Activated CD8-positive, alpha-beta memory T cell treated with anti-CD3 and anti-CD28 coated beads for 48 hours (primary cell): ENCODE measurements at regions not wholly inside any gene's neighbourhood (a gene's known extent, or its start where the extent isn't known, plus 50 kb on each side); places are given as distances from the start of the nearest gene placed in this dataset.
A peak's percentile ranks its signal among the peaks of the same experiment; 100 is the strongest.

Source experiments
- DNase-seq, 3 experiments: peaks; one replicate each; pipeline ENCODE4 v3.0.0-alpha.2; 2020; ENCODE audit warnings: low read depth in 2 of 3, low spot score in 2 of 3

DNA sequence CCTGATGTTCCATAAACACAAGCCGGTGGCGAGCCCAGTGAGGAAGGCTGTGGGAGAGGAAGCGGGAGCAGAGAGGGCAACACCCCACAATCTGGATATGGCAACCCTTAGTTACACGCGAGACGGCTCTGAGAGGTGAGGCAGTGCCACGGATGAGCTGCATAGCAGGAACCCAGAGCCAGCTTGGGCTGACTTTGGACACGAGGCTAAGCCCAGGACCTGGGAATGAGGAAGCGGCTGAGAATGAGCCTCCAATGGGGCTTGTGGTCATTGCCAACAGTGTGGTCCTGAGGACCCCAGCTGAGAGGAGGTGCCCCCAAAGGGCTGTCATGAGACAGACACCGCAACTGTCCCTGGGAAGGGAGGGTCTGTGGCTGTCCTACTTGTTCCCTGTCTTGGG is 160.0 kb upstream of the SMIM23 start:
- DNase-seq: no peak

GRCh38 chr5:171627936-171628632 is 157.5 kb upstream of the SMIM23 start:
- DNase-seq: no peak

GRCh38 chr5:171628633-171628974 is 157.0 kb upstream of the SMIM23 start:
- DNase-seq: no peak

GRCh38 chr5:171629221-171629620 is 156.4 kb upstream of the SMIM23 start:
- no peak for DNase-seq

DNA sequence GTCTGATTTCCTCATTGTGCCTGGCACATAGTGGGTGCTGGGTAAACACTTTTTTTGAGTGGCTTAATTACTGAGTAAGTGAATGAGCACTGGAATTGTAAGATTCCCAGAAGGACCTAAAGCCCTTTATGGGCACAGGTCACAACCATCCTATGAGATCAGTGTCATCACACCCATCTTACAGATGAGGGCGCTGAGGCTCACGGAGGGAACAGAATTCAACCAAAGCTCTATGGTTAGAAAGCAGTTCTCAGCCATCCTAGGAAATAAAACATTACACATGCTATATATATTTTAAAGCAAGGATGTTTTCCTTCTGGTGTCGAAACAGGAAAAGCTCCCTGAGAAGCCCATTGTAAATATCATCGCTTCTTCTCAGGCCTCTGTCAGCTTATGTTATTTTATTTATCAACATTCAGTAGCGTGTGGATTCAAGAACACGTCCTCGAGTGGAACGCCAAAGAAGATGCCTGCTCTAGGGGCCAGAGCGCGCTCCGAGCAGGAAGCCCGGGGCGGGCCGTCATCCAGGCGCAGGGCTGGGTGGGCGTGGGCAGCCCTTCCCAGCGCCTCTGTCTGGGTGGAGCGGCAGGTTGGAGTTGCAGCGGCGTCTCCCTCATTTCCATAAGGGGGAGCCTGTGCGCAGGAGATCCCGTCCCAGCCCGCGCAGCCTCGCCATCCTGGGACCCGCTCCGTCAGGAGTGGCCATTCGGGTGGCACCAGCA is 155.8 kb upstream of the SMIM23 start:
- DNase-seq: peak in 1 of 3 experiments; percentile 2

- DNase-seq: no peak
Measured at GRCh38 chr5:171630350-171631065, 155.1 kb upstream of the SMIM23 start.

- DNase-seq: no peak
Measured at GRCh38 chr5:171632616-171633015, 153.0 kb upstream of the SMIM23 start.

GRCh38 chr5:171633776-171634470 is 151.7 kb upstream of the SMIM23 start:
- DNase-seq: no peak

DNA sequence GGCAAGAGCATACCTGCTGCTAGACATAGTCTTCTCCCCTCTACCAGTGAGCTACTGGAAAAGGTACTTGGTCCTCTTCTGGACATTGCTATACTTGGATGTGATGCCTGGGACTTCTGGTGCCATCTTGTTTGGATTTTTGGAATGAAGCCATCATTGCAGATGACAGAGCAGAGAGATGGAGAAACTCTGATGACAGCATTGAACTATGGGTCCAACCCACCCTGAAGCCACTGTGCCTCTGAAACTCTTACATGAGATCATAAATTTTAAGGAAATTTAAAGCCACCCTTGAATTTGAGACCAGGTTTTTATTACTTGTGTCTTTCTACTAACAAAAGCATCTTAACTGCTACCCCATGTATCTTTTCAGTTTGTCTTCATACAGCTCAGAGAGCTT is 151.1 kb upstream of the SMIM23 start:
- no peak for DNase-seq

DNA sequence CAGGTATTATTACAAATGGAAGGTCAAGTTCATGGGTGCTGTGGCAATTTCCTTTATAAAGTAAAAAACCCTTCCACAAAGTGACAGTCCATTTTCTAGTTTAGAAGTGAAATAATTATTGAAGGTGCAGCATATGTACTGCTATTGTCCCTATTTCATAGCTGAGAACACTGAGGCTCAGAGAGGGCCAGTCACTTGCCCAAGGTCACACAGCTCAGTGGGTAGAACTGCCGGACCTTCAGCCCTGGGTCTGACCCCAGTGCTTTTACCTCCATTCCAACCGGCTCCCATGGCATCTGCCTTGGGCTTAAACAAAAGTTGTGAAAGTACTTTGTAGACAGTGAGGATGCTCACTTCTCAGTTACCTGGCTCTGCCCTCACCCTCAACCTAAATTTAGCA is 150.6 kb upstream of the SMIM23 start:
- no peak for DNase-seq

- no peak for DNase-seq
Measured at GRCh38 chr5:171635561-171636245, 149.9 kb upstream of the SMIM23 start.

GRCh38 chr5:171637811-171638210 is 147.8 kb upstream of the SMIM23 start:
- no peak for DNase-seq

DNA sequence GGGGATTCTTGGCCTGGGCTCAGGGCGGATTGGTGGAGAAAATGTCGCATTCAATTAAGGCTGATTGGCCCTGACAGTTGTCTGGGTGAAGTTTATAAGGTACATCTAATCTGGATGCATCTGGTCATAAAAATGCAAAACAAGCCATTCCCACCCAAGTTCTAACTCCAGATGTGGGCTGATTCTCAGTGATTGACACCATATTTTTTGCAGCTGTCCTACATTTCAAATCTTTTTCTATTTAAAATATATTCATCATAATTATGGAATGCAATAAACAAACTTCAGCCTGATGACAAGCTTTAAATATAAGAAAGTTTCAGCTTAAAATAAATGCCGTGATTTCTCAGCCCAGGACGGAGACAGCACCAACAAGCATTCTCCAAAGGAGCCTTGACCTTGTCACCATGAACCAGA is 146.4 kb upstream of the SMIM23 start:
- DNase-seq: no peak

GRCh38 chr5:171639966-171640365 is 145.7 kb upstream of the SMIM23 start:
- no peak for DNase-seq

DNA sequence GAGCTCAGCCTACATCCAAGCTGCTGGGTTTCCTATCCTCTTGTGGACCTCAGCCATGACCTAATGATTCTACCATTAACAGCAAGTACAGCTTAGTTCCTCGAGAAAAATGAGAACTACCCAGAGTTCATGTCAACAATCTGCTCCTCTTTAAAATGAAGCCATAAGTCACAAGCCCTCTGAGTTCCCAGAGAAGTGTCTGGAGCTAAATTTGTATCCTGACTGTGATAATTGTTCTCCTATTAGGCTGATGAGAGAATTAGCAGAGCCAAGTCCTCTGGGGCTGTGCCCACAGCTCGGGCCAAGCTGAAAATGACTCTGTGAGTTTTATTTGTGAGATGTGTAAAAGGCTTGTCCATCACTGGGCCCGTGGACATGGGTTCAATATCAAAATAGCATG is 145.1 kb upstream of the SMIM23 start:
- no peak for DNase-seq

DNA sequence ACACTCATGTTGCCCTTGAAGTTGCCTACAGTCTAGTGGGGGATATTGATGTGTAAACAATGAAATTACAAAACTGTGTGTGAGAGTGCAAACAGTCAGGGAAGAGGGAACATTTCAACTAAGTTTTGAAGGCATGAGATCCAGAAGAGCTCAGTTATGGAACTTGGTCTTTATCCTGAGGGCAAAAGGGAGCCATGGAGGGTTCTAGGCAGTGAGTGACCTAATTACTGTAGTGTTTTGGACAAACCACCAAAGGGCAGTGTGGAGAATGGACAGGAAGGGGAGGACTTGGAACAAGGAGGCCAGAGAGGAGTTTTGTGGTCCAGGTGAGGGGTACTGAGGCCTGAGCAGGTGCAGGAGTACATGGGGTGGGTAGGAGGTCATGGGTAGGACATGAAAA is 143.7 kb upstream of the SMIM23 start:
- no peak for DNase-seq

DNA sequence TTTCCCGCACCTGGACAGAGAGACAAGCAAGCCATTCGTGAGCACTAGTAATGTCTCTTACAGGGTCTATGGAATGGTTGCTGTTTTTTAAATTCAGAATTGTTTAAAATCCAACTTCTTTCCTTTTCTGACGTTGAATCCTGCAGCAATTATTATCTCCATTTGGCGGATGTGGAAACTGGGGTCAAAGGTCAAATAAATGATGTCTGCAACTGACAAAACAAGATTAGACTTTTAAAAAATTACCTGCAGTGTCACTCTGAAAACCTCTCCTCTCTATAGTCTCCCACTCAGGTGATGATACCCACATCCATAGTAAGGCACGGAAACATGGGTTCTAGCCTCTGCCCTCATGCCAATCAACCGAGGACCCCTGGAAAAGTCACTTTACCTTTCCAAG is 142.7 kb upstream of the SMIM23 start:
- no peak for DNase-seq

- DNase-seq: no peak
Measured at GRCh38 chr5:171644536-171644935, 141.1 kb upstream of the SMIM23 start.

DNA sequence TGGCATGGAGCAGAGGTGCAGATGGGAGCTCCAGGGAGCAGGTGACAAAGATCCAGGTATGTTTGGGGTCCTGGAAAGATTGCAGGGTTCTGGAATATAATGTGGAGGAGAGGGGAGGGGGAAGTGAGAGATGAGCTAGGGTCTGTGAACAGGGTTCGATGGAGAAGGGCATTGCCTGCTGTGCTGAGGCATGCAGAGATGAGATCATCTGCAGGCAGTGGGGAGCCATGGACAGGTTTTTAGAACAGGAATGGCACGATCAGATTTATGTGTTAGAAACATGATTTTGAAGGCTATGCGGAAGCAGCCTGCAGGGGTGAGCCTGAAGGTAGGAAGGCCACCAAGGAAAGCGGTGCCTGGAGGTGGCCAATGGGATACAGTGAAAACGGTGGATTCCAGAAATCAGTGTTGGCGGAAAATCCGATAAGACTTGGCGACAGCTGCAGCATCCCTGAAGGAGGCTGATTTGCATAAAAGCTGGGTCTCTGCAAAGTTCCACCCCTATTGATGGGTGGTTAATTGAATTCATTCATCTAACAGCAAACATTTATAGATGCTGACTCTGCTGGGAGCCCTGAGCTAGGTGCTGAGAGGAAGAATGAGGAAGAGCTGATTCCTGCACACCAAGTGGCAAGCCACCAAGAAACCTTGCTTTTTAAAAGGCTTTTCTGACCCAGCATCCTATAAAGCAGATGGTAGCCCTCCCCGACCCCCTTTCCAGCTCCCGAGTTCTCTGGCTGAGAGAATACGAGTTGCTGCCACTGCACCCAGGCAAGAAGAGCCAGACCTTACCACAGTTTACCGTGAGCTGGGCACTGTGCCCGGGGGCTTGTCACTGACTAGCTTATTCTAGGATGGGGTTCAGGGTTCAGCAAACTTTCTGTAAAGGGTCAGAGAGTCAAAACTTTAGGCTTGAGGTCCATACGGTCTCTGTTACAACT is 139.2 kb upstream of the SMIM23 start:
- no peak for DNase-seq
